CD4-positive, alpha-beta T cell (primary cell): ENCODE measurements at regions not wholly inside any gene's neighbourhood (a gene's known extent, or its start where the extent isn't known, plus 50 kb on each side); places are given as distances from the start of the nearest gene placed in this dataset.

ENCODE experiments used
- ATAC-seq: fragments of 200-7000 bp; cut with Tn5 transposase; one replicate; pipeline ENCODE4 v1.10.0; 2022; ENCODE audit warnings: mild to moderate bottlenecking; ENCODE audit not compliant: poor library complexity
- CTCF ChIA-PET: fragments of 350-600 bp; sonication (Branson Sonifier 250); formaldehyde crosslinking; loops from one replicate; lab custom pipeline; 2021; ENCODE audit warnings: antibody characterized with exemption, inconsistent platforms; lab: Charles Lee
- POLR2A ChIA-PET: fragments of 350-600 bp; sonication (Branson Sonifier 250); formaldehyde crosslinking; loops from one replicate; lab custom pipeline; 2021; ENCODE audit warnings: antibody characterized with exemption, inconsistent platforms; lab: Charles Lee
- DNase-seq, 14 experiments: peaks; one replicate each; pipeline ENCODE4 v3.0.0-alpha.2; 2013 to 2020; ENCODE audit warnings: mixed read lengths in 2 of 14
- H3K27ac ChIP-seq, 2 donors: one replicate each; pipeline versions ENCODE4 v1.5.1 to v1.7.0; 2013; ENCODE audit warnings: low read length in 2 of 2, low read depth in 1 of 2, mild to moderate bottlenecking in 1 of 2
- H3K27me3 ChIP-seq, 2 experiments: 1 replicate in 1 of 2; 2 replicates in 1 of 2; pipeline versions ENCODE4 v1.6.1 to v1.7.0; 2013; ENCODE audit warnings: low read length in 2 of 2, control low read depth in 1 of 2, mild to moderate bottlenecking in 1 of 2, moderate library complexity in 1 of 2; ENCODE audit not compliant: insufficient read depth in 2 of 2, control insufficient read depth in 1 of 2
- H3K36me3 ChIP-seq: one replicate; pipeline ENCODE4 v1.6.1; 2013; ENCODE audit warnings: low read length, control low read depth; ENCODE audit not compliant: insufficient read depth
- H3K4me1 ChIP-seq: one replicate; pipeline ENCODE4 v1.6.1; 2013; ENCODE audit warnings: low read length, control low read depth; ENCODE audit not compliant: insufficient read depth
- H3K4me3 ChIP-seq: one replicate; pipeline ENCODE4 v1.5.1; 2013; ENCODE audit warnings: mild to moderate bottlenecking, low read length, moderate library complexity
- H3K9me3 ChIP-seq, 2 experiments: 1 replicate in 1 of 2; 2 replicates in 1 of 2; pipeline versions ENCODE4 v1.6.1 to v1.7.0; 2013; ENCODE audit warnings: low read length in 2 of 2, mild to moderate bottlenecking in 2 of 2, control low read depth in 1 of 2, moderate library complexity in 1 of 2; ENCODE audit not compliant: control insufficient read depth in 1 of 2, insufficient read depth in 1 of 2
- H3K27ac Mint-ChIP-seq: one replicate; pipeline ENCODE4 v1.8.0; 2020; ENCODE audit warnings: mixed read lengths
- H3K27me3 Mint-ChIP-seq: one replicate; pipeline ENCODE4 v1.8.0; 2021; ENCODE audit warnings: mixed read lengths
- H3K36me3 Mint-ChIP-seq: one replicate; pipeline ENCODE4 v1.8.0; 2021; ENCODE audit warnings: low read depth, mixed read lengths
- H3K4me1 Mint-ChIP-seq: one replicate; pipeline ENCODE4 v1.8.0; 2021; ENCODE audit warnings: low read depth, mixed read lengths
- H3K4me3 Mint-ChIP-seq: one replicate; pipeline ENCODE4 v1.8.0; 2020; ENCODE audit warnings: mild to moderate bottlenecking, mixed read lengths
- H3K9me3 Mint-ChIP-seq: one replicate; pipeline ENCODE4 v1.8.0; 2020; ENCODE audit warnings: mixed read lengths
- CTCF ChIP-seq: fragments of 200-600 bp; IDR thresholded peaks from one replicate; pipeline ENCODE4 v1.8.0; 2022; ENCODE audit warnings: antibody characterized with exemption, mild to moderate bottlenecking
- intact Hi-C, 2 experiments: fragments of 100-400 bp; cut with DNase I in 1 of 2; cut with micrococcal nuclease in 1 of 2; formaldehyde crosslinking; loops; one replicate each; pipeline versions ENCODE4 v1.15.1 to v1.9.0; 2023 to 2025; cut with DNase I, micrococcal nuclease

- POLR2A ChIA-PET = no interaction called here
Measured at GRCh38 chr16:72468582-72468981, 296.6 kb upstream of the PMFBP1 start.

GRCh38 chr16:72467157-72467759, 295.3 kb upstream of the PMFBP1 start:
- Mint-ChIP-seq H3K4me1 (no peaks in the 10 kb centered on the region), H3K27me3 (no peaks in the 10 kb centered on the region), H3K9me3 (no peaks in the 10 kb centered on the region), H3K27ac (no peak overlapping the region), H3K4me3 (no peak overlapping the region), H3K36me3 (no peaks in the 10 kb centered on the region)
- POLR2A ChIA-PET = no interaction called here
- no peak overlapping the region for H3K27ac ChIP-seq
- no peak for TF ChIP-seq CTCF
- intact Hi-C loops = loop anchor here in 1 of 2 experiments (5.0 kb wide), 1 partner anchor 340 kb away; no protein-coding TSS in a partner anchor
- DNase-seq = peak in 3 of 14 experiments; percentile 9 to 24 (median 15)
- CTCF ChIA-PET = no interaction called here
- no peaks in the 10 kb centered on the region for H3K36me3 ChIP-seq
- H3K9me3 ChIP-seq = no peaks in the 10 kb centered on the region
- no peak for ATAC-seq
- no peaks in the 10 kb centered on the region for H3K27me3 ChIP-seq
- no peak overlapping the region for H3K4me3 ChIP-seq
- no peaks in the 10 kb centered on the region for H3K4me1 ChIP-seq

More at GRCh38 chr16:72468582-72468981, 296.6 kb upstream of the PMFBP1 start:
- CTCF ChIA-PET = no interaction called here
- Mint-ChIP-seq H3K4me1 (no peaks in the 10 kb centered on the region), H3K9me3 (no peaks in the 10 kb centered on the region), H3K27me3 (no peaks in the 10 kb centered on the region), H3K27ac (no peak overlapping the region), H3K36me3 (no peaks in the 10 kb centered on the region), H3K4me3 (no peak overlapping the region)
- Histone ChIP-seq H3K27ac (no peak overlapping the region), H3K9me3 (no peaks in the 10 kb centered on the region), H3K36me3 (no peaks in the 10 kb centered on the region), H3K4me3 (no peak overlapping the region), H3K27me3 (no peaks in the 10 kb centered on the region), H3K4me1 (no peaks in the 10 kb centered on the region)
- intact Hi-C loops = loop anchor here in 1 of 2 experiments (5.0 kb wide), 1 partner anchor 341 kb away; no protein-coding TSS in a partner anchor
- no peak for TF ChIP-seq CTCF
- DNase-seq = no peak
- no peak for ATAC-seq

GRCh38 chr16:72464597-72465368, 292.8 kb upstream of the PMFBP1 start:
- Mint-ChIP-seq H3K27ac (no peak overlapping the region), H3K27me3 (no peaks in the 10 kb centered on the region), H3K4me1 (no peaks in the 10 kb centered on the region), H3K4me3 (no peak overlapping the region), H3K36me3 (no peaks in the 10 kb centered on the region), H3K9me3 (no peaks in the 10 kb centered on the region)
- Histone ChIP-seq H3K4me1 (no peaks in the 10 kb centered on the region), H3K27ac (no peak overlapping the region), H3K9me3 (no peaks in the 10 kb centered on the region), H3K4me3 (no peak overlapping the region), H3K27me3 (no peaks in the 10 kb centered on the region), H3K36me3 (no peaks in the 10 kb centered on the region)
- ATAC-seq (no peak), DNase-seq (no peak)
- POLR2A ChIA-PET = no interaction called here
- CTCF ChIA-PET = interaction anchor here (0.9 to 1.4 kb wide), 2 partner anchors 9 to 19 kb away, joined by 3 read pairs; no protein-coding TSS in a partner anchor
- intact Hi-C loops = loop anchor here in 1 of 2 experiments (5.0 kb wide), 1 partner anchor 337 kb away; no protein-coding TSS in a partner anchor
- TF ChIP-seq CTCF = no peak
